ENCODE measurements at regions not wholly inside any gene's neighbourhood (a gene's known extent, or its start where the extent isn't known, plus 50 kb on each side); places are given as distances from the start of the nearest gene placed in this dataset.

GRCh38 chr6:68086199-68086598, 548.9 kb upstream of the ADGRB3 start:
- TF ChIP-seq SRF (IDR thresholded peaks at IDR 0.05; ENCODE audit: low read depth in 2 of 2, low read length in 2 of 2) (no peak), POLR2A (IDR thresholded peaks at IDR 0.05; ENCODE audit: low read depth, low read length) (no peak), BCL3 (IDR thresholded peaks at IDR 0.05; ENCODE audit: borderline replicate concordance, insufficient read depth, low read depth, low read length, poor library complexity, severe bottlenecking) (no peak), HDAC2 (IDR thresholded peaks at IDR 0.05) (no peak), FOXM1 (IDR thresholded peaks at IDR 0.05; ENCODE audit: low read depth, low read length) (no peak)
